GM06990 (cell line): ENCODE measurements at regions not wholly inside any gene's neighbourhood (a gene's known extent, or its start where the extent isn't known, plus 50 kb on each side); places are given as distances from the start of the nearest gene placed in this dataset.

Experiments used
- DNase-seq: peaks from one replicate; pipeline ENCODE4 v3.0.0-alpha.2; 2011; ENCODE audit not compliant: insufficient read length; ENCODE audit errors: extremely low read depth
- H3K27me3 ChIP-seq: replicated peaks from 2 replicates; pipeline ENCODE4 v1.6.0; 2011; ENCODE audit warnings: low read length; ENCODE audit not compliant: control insufficient read depth, insufficient read depth
- H3K36me3 ChIP-seq: 2 replicates; pipeline ENCODE4 v1.5.1; 2011; ENCODE audit warnings: low read length; ENCODE audit not compliant: control insufficient read depth, insufficient read depth
- H3K4me3 ChIP-seq: replicated peaks from 2 replicates; pipeline ENCODE4 v1.5.1; 2011; ENCODE audit warnings: low read depth, mild to moderate bottlenecking, control low read depth, low read length
- TF ChIP-seq, protein P1 (sequence below): IDR thresholded peaks from 2 replicates; pipeline ENCODE4 v1.5.1; 2011; ENCODE audit warnings: low read length, control low read depth, mild to moderate bottlenecking, inconsistent platforms; ENCODE audit not compliant: insufficient read depth, poor library complexity, severe bottlenecking

DNA sequence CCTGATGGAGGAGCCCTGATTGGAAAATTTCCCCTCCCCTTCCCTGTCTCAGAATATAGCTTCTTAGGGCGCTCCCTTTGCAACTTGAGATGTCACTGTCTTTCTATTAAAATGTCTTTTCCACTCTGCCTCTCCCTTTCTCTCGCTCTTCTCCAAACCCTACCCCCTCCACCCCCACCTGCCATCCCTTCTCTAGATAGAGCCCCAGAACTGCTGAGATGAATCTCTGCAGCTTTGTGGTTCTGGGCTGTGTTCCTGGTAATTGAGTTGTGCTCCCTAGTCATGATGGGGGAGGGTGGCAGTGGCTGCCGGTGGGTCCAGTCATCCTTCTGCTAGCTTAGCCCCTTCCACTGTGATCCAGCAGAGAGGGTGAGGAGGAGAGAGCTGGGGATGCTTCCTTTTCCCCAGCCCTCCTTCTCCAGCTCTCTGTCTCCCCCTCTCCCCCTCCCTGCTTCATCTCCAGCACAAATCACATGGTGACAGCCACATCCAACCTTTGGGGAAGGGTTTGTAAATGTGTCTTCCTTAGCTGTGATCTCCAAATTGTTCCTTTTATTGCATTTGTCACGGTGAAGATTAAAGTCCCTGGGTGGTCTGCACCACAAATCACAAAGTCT is 50.8 kb upstream of the BTRC start:
- no peaks in the 10 kb centered on the region; the same call in 1 of the 2 replicates for H3K27me3 ChIP-seq
- TF ChIP-seq, protein P1, sequence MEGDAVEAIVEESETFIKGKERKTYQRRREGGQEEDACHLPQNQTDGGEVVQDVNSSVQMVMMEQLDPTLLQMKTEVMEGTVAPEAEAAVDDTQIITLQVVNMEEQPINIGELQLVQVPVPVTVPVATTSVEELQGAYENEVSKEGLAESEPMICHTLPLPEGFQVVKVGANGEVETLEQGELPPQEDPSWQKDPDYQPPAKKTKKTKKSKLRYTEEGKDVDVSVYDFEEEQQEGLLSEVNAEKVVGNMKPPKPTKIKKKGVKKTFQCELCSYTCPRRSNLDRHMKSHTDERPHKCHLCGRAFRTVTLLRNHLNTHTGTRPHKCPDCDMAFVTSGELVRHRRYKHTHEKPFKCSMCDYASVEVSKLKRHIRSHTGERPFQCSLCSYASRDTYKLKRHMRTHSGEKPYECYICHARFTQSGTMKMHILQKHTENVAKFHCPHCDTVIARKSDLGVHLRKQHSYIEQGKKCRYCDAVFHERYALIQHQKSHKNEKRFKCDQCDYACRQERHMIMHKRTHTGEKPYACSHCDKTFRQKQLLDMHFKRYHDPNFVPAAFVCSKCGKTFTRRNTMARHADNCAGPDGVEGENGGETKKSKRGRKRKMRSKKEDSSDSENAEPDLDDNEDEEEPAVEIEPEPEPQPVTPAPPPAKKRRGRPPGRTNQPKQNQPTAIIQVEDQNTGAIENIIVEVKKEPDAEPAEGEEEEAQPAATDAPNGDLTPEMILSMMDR: no peak

More for the DNA sequence above, 50.8 kb upstream of the BTRC start:
- no peak for DNase-seq
- Histone ChIP-seq H3K36me3 (no peaks in the 10 kb centered on the region), H3K4me3 (no peak overlapping the region)
